ENCODE measurements at regions not wholly inside any gene's neighbourhood (a gene's known extent, or its start where the extent isn't known, plus 50 kb on each side); places are given as distances from the start of the nearest gene placed in this dataset.
"Not testable (repeated sequence)": the region's sequence is repeated elsewhere in the genome, so short reads cannot be mapped to it uniquely, and the experiment has no call there.

DNA sequence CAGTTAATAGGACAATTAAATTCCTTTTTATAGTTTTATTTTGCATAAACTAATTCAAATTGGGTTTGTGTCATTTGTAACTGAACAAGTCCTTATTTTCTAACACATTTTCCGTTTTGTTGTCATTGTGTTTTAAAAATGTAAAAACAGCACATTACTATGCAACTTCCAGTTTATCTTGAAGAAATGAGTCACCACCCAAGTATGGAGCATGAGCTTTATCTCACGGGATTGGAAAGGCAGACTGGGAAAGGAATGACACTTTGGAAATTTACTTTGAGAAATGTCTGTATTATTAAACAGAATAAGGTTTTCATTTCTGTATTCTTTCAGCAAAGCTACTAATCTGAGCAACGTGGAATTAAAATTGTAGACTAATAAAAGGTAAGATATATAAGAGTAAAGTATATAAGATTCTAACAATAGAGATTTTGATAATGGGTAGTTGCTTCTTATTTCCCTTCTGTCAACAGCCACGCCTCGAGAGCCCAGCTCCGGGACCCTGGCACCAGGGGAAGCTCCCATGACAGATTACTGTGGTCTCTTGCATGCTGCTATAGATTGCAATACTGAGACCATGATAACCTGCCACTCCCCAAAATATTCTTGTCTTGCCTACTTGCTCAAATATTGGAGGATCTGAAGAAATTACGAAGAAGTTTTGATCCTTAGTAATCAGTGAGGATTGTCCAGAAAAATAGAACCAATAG lies 433.1 kb downstream of the CHSY3 start:
- Histone ChIP-seq H3K9me3 (ENCODE audit: control insufficient read depth in 2 of 2, low read length in 2 of 2) (no peaks in the 10 kb centered on the region), H3K9ac (ENCODE audit: low read length in 2 of 2) (no peak overlapping the region), H3K4me3 (ENCODE audit: low read length in 2 of 2) (no peak overlapping the region), H3K27me3 (ENCODE audit: control insufficient read depth in 1 of 2, insufficient read depth in 2 of 2, low read length in 2 of 2) (no peaks in the 10 kb centered on the region), H3K4me1 (ENCODE audit: control insufficient read depth, insufficient read depth, low read length) (no peaks in the 10 kb centered on the region), H3K36me3 (ENCODE audit: control insufficient read depth in 2 of 2, insufficient read depth in 2 of 2, low read length in 2 of 2) (no peaks in the 10 kb centered on the region), H3K27ac (ENCODE audit: low read length) (no peak overlapping the region)

DNA sequence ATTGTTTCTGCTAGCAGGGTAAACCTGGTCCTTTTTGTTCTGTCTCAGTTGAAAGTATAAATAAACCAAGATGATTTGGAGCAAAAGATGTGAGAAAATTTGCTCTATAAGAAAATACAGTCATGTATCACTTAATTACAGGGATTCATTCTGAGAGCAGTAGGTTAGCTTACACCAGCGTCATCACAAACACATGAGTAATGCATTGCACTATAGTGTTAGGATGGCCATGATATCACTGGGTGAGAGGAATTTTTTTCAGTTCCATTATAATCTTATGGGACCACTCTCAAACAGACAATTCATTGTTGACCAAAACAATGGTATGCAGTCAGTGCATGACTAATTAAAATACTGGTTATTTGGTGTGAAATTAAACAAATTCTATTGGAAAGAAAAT lies 430.9 kb downstream of the CHSY3 start:
- Histone ChIP-seq H3K9me3 (ENCODE audit: control insufficient read depth in 2 of 2, low read length in 2 of 2) (no peaks in the 10 kb centered on the region), H3K9ac (ENCODE audit: low read length in 2 of 2) (no peak overlapping the region), H3K36me3 (ENCODE audit: control insufficient read depth in 2 of 2, insufficient read depth in 2 of 2, low read length in 2 of 2) (no peaks in the 10 kb centered on the region), H3K27me3 (ENCODE audit: control insufficient read depth in 1 of 2, insufficient read depth in 2 of 2, low read length in 2 of 2) (no peaks in the 10 kb centered on the region), H3K27ac (ENCODE audit: low read length) (no peak overlapping the region), H3K4me3 (ENCODE audit: low read length in 2 of 2) (no peak overlapping the region), H3K4me1 (ENCODE audit: control insufficient read depth, insufficient read depth, low read length) (no peaks in the 10 kb centered on the region)

DNA sequence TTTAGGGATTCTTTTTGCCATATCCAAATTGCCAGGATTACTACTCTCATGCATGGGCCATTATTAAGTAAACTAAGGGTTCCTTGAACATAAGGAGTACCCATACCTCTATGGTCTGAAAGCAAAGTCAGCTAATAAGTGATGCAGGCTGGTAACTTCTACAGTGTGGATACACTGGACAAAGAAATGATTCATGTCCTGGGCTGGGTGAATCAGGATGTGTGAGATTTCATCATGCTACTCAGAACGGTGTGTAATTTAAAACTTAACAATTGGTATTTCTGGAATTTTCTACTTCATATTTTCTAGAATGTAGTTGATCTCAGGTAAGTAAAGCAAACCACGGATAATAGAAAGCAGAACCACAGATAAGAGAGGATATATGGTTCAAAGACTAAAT lies 428.8 kb downstream of the CHSY3 start:
- Histone ChIP-seq H3K9ac (ENCODE audit: low read length in 2 of 2) (no peak overlapping the region), H3K27me3 (ENCODE audit: control insufficient read depth in 1 of 2, insufficient read depth in 2 of 2, low read length in 2 of 2) (no peaks in the 10 kb centered on the region), H3K4me1 (ENCODE audit: control insufficient read depth, insufficient read depth, low read length) (no peaks in the 10 kb centered on the region), H3K27ac (ENCODE audit: low read length) (no peak overlapping the region), H3K9me3 (ENCODE audit: control insufficient read depth in 2 of 2, low read length in 2 of 2) (no peaks in the 10 kb centered on the region), H3K4me3 (ENCODE audit: low read length in 2 of 2) (no peak overlapping the region), H3K36me3 (ENCODE audit: control insufficient read depth in 2 of 2, insufficient read depth in 2 of 2, low read length in 2 of 2) (no peaks in the 10 kb centered on the region)

DNA sequence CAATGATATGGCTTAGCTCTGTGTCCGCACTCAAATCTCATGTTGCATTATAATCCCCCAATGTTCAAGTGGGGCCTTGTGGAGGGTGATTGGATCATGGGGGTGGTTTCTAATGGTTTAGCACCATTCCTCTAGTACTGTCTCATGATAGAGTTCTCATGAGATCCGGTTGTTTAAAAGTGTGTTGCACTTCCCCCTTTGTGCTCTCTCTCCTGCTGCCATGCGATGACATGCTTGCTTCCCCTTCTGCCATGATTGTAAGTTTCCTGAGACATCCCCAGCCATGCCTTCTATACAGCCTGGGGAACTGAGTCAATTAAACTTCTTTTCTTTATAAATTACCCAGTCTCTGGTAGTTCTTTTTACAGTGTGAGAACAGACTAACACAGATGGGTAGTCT lies 427.1 kb downstream of the CHSY3 start:
- Histone ChIP-seq H3K36me3 (ENCODE audit: control insufficient read depth in 2 of 2, insufficient read depth in 2 of 2, low read length in 2 of 2) (no peaks in the 10 kb centered on the region), H3K27me3 (ENCODE audit: control insufficient read depth in 1 of 2, insufficient read depth in 2 of 2, low read length in 2 of 2) (no peaks in the 10 kb centered on the region), H3K4me3 (ENCODE audit: low read length in 2 of 2) (no peak overlapping the region), H3K4me1 (ENCODE audit: control insufficient read depth, insufficient read depth, low read length) (no peaks in the 10 kb centered on the region), H3K9ac (ENCODE audit: low read length in 2 of 2) (no peak overlapping the region), H3K27ac (ENCODE audit: low read length) (no peak overlapping the region), H3K9me3 (ENCODE audit: control insufficient read depth in 2 of 2, low read length in 2 of 2) (no peaks in the 10 kb centered on the region)

DNA sequence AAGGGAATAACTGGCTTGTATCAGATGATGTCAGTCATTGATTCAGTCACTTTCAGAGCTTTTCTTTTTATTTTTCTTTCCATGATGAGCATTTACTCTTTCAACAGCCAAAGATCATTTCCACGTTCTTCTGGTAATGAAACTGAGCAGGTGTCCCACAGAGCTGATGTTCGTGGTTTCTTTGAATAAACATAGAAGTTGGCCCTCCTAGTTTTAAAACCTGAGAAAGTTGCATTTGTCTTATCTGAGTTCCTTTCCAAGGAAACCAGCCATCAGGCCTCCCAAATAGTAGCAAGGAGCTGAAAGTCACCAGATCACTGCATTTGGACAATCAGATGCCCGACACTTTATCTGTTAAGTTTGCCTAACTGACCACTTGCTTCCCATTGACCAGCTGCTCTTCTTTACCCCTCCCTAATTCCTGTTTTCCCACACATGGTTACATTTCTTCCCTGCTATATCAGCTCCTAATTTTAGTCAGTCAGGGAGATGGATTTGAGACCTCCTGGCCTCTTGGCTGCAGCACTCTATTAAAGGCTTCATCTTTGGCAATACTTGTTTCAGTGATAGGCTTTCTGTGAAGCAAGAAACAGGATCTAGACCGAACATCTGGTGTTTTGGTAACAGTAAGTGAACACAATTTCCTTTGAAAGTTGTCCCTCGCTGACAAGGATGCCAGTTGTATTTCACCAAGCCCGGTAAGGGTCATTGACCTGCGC lies 420.8 kb downstream of the CHSY3 start:
- Histone ChIP-seq H3K9me3 (ENCODE audit: control insufficient read depth in 2 of 2, low read length in 2 of 2) (no peaks in the 10 kb centered on the region), H3K4me3 (ENCODE audit: low read length in 2 of 2) (no peak overlapping the region), H3K27me3 (ENCODE audit: control insufficient read depth in 1 of 2, insufficient read depth in 2 of 2, low read length in 2 of 2) (no peaks in the 10 kb centered on the region), H3K36me3 (ENCODE audit: control insufficient read depth in 2 of 2, insufficient read depth in 2 of 2, low read length in 2 of 2) (no peaks in the 10 kb centered on the region), H3K27ac (ENCODE audit: low read length) (no peak overlapping the region), H3K9ac (ENCODE audit: low read length in 2 of 2) (no peak overlapping the region), H3K4me1 (ENCODE audit: control insufficient read depth, insufficient read depth, low read length) (no peaks in the 10 kb centered on the region)

DNA sequence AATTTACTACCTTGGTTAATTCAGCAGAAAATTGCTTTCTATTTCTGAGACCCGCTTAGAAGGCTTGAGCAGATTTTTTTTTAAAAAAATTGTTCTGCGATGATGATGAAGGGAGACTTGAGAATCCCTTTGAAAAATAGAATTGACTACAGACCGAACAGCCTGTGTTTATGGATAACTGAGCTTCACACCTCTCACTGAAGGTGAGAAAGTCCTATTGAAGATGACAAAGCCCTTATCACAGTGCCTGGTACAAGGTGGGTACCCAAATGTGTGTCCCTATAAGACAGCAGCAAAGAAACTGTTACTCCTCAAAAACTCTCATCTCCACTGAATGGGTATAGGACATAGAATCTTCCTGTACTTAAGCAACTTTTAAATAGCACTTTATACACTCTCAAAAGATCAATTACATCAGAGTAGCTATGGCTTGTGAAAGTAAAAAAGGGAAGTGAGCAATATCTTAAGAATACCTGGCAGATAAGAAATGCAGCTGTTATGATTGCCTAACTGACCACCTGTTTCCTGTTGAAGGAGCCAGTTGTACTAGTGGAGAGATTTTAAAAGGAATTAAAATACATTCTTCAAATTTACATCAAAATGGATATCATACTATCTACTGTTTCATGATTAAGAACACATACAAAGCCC lies 419.7 kb downstream of the CHSY3 start:
- Histone ChIP-seq H3K27me3 (ENCODE audit: control insufficient read depth in 1 of 2, insufficient read depth in 2 of 2, low read length in 2 of 2) (no peaks in the 10 kb centered on the region), H3K27ac (ENCODE audit: low read length) (no peak overlapping the region), H3K9ac (ENCODE audit: low read length in 2 of 2) (no peak overlapping the region), H3K36me3 (ENCODE audit: control insufficient read depth in 2 of 2, insufficient read depth in 2 of 2, low read length in 2 of 2) (no peaks in the 10 kb centered on the region), H3K4me3 (ENCODE audit: low read length in 2 of 2) (no peak overlapping the region), H3K4me1 (ENCODE audit: control insufficient read depth, insufficient read depth, low read length) (no peaks in the 10 kb centered on the region), H3K9me3 (ENCODE audit: control insufficient read depth in 2 of 2, low read length in 2 of 2) (no peaks in the 10 kb centered on the region)

DNA sequence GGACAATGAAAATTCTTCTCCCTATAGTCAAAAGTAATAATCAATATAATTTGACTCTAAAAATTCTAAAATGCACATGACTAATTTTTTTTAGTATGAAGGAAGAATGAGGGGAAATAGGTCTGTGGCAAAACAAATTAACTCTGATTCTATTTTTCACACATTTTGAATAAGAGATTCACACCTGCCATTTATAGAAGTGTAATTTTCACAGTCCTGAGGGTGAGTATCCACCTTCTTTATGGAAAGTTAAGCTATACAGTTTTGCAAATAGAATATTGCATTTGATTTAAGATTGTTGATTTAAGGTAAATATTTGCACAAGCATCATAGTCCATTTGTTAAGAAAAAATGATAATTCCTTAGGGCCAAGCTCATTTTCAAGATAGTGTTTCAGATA lies 417.7 kb downstream of the CHSY3 start:
- no peak overlapping the region for H3K4me3 ChIP-seq (ENCODE audit: low read length in 2 of 2)
- no peaks in the 10 kb centered on the region for H3K36me3 ChIP-seq (ENCODE audit: control insufficient read depth in 2 of 2, insufficient read depth in 2 of 2, low read length in 2 of 2)
- no peaks in the 10 kb centered on the region for H3K4me1 ChIP-seq (ENCODE audit: control insufficient read depth, insufficient read depth, low read length)
- no peak overlapping the region for H3K27ac ChIP-seq (ENCODE audit: low read length)
- H3K27me3 ChIP-seq (ENCODE audit: control insufficient read depth in 1 of 2, insufficient read depth in 2 of 2, low read length in 2 of 2), result no peaks in the 10 kb centered on the region
- H3K9me3 ChIP-seq (ENCODE audit: control insufficient read depth in 2 of 2, low read length in 2 of 2), result no peaks in the 10 kb centered on the region
- no peak overlapping the region for H3K9ac ChIP-seq (ENCODE audit: low read length in 2 of 2)

DNA sequence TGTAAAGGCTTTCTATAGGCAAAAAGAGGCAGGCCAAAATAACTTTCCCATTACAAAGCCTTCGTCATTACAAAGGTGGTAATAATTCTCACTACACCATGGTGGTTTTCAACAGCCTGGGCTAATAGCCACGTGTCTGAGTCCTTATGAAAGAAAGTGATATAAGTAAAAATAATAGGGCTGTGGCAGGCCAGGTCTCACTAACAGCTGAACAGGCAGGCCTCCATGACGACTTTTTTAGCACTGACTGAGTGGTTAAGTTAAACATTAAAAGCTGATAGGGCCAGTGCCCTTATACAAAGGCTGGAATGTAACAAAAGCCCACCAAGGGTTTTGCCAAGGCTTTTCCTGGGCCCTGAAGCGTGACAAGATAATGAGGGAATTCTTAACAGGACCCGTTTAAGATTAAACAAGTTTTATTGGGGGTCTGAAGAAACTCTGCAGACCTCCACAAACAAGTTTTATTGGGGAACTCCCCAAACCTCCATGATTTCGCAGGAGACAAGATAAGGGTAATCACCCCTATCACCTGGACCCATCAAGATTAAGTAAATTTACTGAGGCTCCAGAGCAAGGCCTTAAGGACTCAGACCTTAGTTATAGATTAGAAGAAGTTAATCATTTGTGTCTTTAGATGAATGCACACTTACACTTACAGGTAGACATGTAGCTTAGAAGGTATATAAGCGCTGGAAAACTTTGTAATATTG lies 412.9 kb downstream of the CHSY3 start:
- H3K4me1 ChIP-seq (ENCODE audit: control insufficient read depth, insufficient read depth, low read length), result no peaks in the 10 kb centered on the region
- no peak overlapping the region for H3K9ac ChIP-seq (ENCODE audit: low read length in 2 of 2)

DNA sequence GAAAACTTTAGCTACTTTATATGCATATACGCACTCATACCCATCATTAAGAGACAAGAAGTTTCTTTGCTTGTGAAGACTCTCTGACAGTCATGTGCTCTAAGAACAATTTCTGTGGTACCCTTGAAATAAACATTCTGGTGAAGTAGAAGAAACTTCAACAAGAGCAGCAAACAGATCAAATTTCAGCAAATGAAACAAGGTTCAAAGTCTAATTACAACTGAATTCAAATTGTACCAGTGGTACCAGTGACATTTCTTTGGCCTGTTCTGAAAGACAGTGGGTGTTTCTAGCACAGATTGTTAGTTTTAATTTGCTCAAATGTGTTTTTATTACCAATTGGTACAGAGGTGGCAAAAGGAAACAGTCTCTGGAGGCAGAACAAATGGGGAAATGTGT lies 391.0 kb downstream of the CHSY3 start:
- H3K9ac ChIP-seq (ENCODE audit: low read length in 2 of 2), result no peak overlapping the region
- no peak overlapping the region for H3K4me3 ChIP-seq (ENCODE audit: low read length in 2 of 2)
- H3K36me3 ChIP-seq (ENCODE audit: control insufficient read depth in 2 of 2, insufficient read depth in 2 of 2, low read length in 2 of 2), result no peaks in the 10 kb centered on the region
- H3K9me3 ChIP-seq (ENCODE audit: control insufficient read depth in 2 of 2, low read length in 2 of 2), result no peaks in the 10 kb centered on the region
- H3K27ac ChIP-seq (ENCODE audit: low read length), result no peak overlapping the region
- no peaks in the 10 kb centered on the region for H3K27me3 ChIP-seq (ENCODE audit: control insufficient read depth in 1 of 2, insufficient read depth in 2 of 2, low read length in 2 of 2)
- no peaks in the 10 kb centered on the region for H3K4me1 ChIP-seq (ENCODE audit: control insufficient read depth, insufficient read depth, low read length)

More for the DNA sequence above, 412.9 kb downstream of the CHSY3 start:
- Histone ChIP-seq H3K27ac (ENCODE audit: low read length) (no peak overlapping the region), H3K27me3 (ENCODE audit: control insufficient read depth in 1 of 2, insufficient read depth in 2 of 2, low read length in 2 of 2) (no peaks in the 10 kb centered on the region), H3K4me3 (ENCODE audit: low read length in 2 of 2) (no peak overlapping the region), H3K36me3 (ENCODE audit: control insufficient read depth in 2 of 2, insufficient read depth in 2 of 2, low read length in 2 of 2) (no peaks in the 10 kb centered on the region), H3K9me3 (ENCODE audit: control insufficient read depth in 2 of 2, low read length in 2 of 2) (peaks cover 0 to 4% of the 10 kb centered on the region in 2 donors)

DNA sequence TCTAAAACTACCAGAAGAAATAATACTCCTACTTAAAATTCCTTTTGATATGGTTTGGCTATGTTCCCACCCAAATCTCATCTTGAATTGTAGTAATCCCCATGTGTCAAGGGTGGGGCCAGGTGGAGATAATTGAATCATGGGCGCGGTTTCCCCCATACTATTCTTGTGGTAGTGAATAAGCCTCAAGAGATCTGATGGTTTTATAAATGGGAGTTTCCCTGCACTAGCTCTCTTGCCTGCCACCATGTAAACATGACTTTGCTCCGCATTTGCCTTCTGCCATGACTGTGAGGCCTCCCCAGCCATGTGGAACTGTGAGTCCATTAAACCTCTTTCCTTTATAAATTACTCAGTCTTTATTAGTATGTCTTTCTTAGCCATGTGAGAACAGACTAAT lies 390.5 kb downstream of the CHSY3 start:
- H3K27ac ChIP-seq (ENCODE audit: low read length); H3K9ac ChIP-seq (ENCODE audit: low read length in 2 of 2); H3K4me1 ChIP-seq (ENCODE audit: control insufficient read depth, insufficient read depth, low read length): not testable (repeated sequence)

More for the DNA sequence above, 390.5 kb downstream of the CHSY3 start:
- not testable (repeated sequence) for H3K36me3 ChIP-seq (ENCODE audit: control insufficient read depth in 2 of 2, insufficient read depth in 2 of 2, low read length in 2 of 2); H3K27me3 ChIP-seq (ENCODE audit: control insufficient read depth in 1 of 2, insufficient read depth in 2 of 2, low read length in 2 of 2); H3K4me3 ChIP-seq (ENCODE audit: low read length in 2 of 2); H3K9me3 ChIP-seq (ENCODE audit: control insufficient read depth in 2 of 2, low read length in 2 of 2)

All from stomach smooth muscle (tissue), 2 donors.